GM12873 (cell line): ENCODE measurements at regions not wholly inside any gene's neighbourhood (a gene's known extent, or its start where the extent isn't known, plus 50 kb on each side); places are given as distances from the start of the nearest gene placed in this dataset.

Experiments used
- CTCF ChIP-seq: IDR thresholded peaks from 2 replicates; pipeline ENCODE4 v1.5.1; 2012; ENCODE audit warnings: low read depth, mild to moderate bottlenecking, moderate library complexity, low read length, control low read depth; ENCODE audit not compliant: insufficient read depth; ENCODE audit errors: missing control alignments

- TF ChIP-seq CTCF: no peak
These were observed 473.8 kb upstream of the SPHKAP start for GRCh38 chr2:228655331-228655730.

GRCh38 chr2:228654707-228655106 is 473.2 kb upstream of the SPHKAP start:
- TF ChIP-seq CTCF: no peak

GRCh38 chr2:228653884-228654283 is 472.4 kb upstream of the SPHKAP start:
- TF ChIP-seq CTCF: no peak

- TF ChIP-seq CTCF: no peak
These were observed 470.9 kb upstream of the SPHKAP start for GRCh38 chr2:228652366-228652765.

GRCh38 chr2:228649876-228650275 is 468.4 kb upstream of the SPHKAP start:
- TF ChIP-seq CTCF: no peak

GRCh38 chr2:228649447-228649846 is 468.0 kb upstream of the SPHKAP start:
- no peak for TF ChIP-seq CTCF

- TF ChIP-seq CTCF: no peak
These were observed 467.1 kb upstream of the SPHKAP start for GRCh38 chr2:228648541-228648940.
